ENCODE measurements at regions not wholly inside any gene's neighbourhood (a gene's known extent, or its start where the extent isn't known, plus 50 kb on each side); places are given as distances from the start of the nearest gene placed in this dataset.

DNA sequence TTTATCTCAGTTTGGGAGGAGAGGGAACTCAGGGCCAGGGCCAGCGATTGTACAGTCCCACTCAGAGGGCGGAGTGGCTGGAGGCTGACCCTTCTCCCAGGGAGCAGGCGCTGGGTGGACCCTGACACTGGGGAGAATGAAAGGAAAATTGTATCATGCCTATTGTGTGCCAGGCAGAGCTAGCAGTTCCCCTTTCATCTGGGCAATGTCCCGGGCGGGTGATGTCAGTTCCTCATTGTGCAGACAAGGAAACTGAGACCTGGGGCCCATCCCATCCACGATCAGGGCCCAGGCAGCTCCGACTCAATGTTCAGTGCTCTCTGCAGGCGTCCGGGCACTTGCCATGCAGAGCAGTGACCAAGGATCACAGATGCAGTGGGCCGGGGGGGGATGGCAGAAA is 101.9 kb upstream of the RTL1 start:
- TF ChIP-seq GATA3 (IDR thresholded peaks at IDR 0.05; ENCODE audit: low read depth, low read length) (no peak), GATA2 (IDR thresholded peaks at IDR 0.05; ENCODE audit: low read depth, low read length) (no peak)
